NCI-H2171 treated with DMSO at 0.1 percent for 48 hours (cell line): ENCODE measurements at regions not wholly inside any gene's neighbourhood (a gene's known extent, or its start where the extent isn't known, plus 50 kb on each side); places are given as distances from the start of the nearest gene placed in this dataset.
A peak's percentile ranks its signal among the peaks of the same experiment; 100 is the strongest.

Experiments
- DNase-seq: peaks from one replicate; lab custom pipeline; 2025; lab: John Stamatoyannopoulos, UW

DNA sequence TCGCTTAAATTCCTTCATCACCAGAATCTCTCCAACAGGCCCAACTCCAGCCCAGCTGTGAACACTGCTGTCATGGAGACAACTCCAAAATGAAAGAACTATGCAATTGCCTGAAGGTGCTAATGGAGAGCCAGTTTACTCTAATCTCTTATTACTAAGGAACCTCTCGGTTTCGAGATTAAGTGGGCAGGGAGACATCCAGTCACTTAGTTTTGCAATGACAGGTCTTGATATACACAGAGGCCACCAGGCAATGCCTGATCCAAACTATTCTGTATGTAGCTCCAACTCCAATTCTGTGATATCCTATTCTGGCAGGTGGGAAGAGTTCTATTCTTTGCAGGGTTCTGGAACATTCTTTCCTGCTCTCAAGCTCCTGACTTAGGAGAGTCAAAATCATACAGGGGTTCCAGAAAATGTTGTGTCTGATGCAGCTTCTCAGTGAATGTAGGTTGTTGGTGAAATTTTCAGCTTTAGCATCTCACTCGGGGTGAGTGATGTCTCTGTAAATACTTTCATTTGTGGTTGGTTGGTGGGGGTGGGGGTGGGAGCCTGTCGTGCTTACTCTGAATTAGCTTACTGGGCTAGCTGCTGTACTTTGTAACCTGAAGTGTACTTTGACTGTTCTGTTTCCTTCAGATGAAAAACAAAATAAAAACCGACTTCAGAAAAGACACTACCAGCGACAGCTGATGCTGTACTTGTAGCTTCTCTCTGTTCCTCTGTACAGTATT lies 170.9 kb downstream of the PALM2AKAP2 start:
- DNase-seq = no peak

DNA sequence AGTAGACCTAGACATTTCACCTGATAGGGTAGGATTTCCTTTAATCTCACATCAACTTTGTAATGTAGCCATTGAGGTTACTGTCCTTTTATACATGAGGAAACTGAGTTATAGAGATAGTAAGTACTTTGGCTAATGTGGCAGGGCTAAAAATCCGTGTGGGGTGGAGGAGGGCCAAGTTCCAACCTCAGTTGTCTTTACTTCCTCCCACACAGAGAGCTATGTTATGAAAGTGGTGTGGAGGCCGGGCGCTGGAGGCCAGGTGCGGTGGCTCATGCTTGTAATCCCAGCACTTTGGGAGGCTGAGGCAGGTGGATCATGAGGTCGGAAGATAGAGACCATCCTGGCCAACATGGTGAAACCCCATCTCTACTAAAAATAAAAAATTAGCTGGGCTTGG lies 173.3 kb downstream of the PALM2AKAP2 start:
- no peak for DNase-seq

DNA sequence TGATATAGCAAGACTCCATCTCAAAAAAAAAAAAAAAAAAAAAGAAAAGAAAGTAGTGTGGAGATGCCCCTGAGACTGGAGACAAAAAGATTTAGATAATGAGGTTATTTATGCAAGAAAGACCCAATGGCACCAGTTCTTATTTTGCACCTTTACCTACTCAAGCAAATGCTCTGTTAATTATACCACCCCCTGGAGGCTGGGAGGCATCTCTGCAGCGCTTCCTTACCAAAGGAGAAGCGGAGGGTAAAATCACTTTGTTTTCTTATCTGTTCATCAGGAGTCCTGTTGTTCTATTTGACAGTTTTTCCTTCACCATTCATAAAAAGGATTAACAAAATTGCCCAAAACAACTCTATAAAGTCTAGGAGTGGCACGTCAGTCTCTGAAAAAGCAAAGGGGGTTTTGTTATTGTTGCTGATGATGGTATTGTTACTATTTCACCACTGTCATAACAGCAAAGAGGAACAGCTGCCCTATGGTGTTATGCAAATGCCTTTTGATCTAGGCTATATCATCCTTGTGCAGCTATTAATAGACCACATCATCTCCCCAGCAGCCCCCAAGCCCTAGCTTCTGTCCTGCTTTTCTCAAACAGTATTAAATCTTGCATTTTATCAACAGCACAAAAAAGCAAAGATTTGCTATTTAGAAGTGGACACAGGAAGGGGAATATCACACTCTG lies 174.0 kb downstream of the PALM2AKAP2 start:
- no peak for DNase-seq

DNA sequence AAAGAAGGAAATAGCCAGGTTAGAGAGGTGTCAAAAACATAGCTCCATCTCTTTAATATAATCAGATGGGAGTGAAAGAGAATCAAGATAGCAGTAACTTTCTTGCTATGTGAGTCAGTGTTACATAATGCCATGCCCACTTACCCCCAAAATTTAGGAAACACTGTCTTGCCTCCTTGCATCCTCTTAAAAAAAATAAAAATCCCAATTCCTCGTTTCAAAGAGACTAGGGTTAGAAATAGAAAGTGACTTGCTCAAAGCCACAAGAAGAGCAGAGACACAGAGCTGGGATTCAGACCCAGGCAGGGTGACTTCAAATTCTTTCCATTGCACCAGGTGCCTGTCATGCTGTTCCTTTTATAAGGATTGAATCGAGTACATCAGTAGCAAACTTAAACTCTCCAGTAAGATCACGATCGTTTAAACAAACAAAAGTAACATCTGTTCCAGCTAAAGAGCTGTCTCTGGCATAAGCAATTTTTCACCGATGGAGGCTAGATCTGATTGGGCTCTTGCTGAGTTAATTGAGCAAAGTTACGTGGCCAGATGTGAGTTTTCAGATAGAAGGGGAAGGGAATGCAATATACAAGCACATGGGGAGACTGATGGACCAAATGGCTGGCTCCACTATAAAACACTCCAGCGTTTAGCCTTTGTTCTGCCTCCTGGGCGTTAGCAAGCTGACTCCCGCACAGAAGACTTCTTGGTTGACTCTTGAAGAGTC lies 176.9 kb downstream of the PALM2AKAP2 start:
- peak; percentile 95 for DNase-seq

DNA sequence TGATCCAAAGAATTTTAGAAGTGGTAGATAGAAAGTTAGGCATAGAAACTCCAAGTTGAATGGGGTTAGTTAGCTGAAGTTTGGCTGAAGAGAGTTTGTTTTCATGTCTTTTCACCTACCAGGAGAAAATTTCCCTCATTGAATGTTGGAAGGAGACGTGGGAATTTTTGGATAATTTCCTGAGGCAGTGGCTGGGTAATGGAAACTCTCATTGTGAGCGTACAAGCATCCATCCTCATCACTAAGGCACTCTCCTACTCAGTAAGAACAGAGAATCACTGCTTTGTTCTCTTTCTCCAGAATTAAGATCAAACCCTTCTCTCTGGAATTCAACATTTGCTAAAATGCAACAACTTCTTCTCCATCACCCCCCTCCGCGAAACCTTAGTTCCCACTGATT lies 179.7 kb downstream of the PALM2AKAP2 start:
- no peak for DNase-seq

DNA sequence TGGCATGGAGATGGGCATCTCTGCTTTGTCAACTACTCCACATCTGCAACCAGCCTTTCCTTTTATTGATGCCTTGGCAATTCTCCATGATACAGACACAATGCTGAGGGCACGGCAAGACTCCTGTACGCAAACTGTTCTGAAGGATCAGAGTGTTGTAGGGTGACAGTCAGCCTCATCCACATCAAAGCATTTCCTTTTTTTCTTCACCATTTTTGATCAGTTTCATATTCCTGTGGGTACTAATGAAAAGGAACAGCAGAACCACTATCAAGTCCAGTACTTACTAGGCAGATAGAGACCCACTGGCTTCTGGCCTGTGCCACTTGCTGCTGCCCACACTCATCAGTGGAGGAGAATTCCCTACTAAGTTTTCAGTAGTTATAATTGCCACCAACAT lies 181.6 kb downstream of the PALM2AKAP2 start:
- no peak for DNase-seq

DNA sequence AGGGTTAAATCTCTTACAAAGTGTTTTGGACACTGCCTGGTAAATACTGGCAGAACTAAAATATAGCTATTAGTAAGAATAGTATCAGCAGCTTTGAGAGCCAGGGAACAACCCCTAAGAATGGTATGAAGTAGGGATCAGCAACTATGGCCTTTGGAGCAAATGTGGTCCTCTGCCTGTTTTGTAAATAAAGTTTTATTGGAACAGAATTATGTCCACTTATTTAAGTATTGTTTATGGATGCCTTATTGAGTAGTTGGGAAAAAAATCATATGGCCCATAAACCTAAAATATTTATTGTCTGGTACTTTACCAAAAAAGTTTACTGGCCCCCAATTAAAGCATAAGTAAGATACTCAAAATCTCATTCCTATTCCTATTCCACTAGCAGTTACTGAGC lies 182.2 kb downstream of the PALM2AKAP2 start:
- no peak for DNase-seq

DNA sequence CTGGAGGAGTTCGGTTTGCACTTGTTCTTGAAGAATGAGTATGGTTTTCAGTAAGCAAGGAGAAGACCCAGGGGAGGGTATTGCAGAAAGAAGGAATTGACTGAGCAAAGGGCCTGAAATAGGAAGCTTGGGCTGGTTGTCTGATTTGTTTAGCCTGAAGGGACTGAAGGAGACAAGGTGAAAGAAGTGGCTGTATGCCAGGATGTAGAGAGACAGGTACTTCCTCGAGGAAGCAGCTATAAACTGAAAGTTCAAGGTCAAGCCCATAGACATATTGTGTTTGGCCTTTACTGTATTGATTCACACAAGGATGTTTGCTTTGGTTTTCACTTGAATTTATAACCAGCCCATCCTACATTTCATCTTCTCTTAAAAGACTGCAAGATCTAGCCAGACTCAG lies 183.1 kb downstream of the PALM2AKAP2 start:
- DNase-seq = no peak

DNA sequence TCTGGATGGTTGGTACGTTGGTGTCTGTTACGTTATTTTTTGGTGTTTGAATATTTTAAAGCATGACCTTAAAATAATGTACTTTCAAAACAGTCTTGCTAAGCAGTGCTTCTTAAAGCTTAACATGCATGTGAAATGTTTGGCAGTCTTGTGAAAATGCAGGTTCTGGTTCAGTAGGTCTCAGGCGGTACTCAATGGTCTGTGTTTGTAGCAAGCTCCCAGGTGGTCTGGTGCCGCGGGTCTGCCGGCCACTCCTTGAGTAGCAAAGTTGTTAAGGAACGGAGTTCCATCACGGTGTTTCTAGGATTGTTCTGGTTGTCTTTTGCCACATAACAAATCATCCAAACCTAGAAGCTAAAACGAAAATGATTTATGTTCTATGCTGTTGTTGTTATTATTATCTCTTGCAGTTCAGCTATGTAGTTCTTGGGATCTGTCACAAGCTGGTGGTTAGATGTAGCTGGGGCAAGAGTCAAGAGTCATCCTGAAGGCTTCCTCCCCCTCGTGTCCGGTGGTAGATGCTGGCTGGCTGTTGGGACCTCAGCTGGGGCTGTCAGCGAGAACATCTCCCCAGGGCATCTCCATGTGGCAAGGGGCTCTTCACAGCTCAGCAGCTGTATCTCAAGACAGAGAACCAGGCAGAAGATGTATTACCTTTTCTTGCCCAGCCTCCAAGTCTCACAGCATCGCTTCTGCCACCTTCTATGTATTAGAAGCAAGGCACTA lies 186.8 kb downstream of the PALM2AKAP2 start:
- DNase-seq = no peak

DNA sequence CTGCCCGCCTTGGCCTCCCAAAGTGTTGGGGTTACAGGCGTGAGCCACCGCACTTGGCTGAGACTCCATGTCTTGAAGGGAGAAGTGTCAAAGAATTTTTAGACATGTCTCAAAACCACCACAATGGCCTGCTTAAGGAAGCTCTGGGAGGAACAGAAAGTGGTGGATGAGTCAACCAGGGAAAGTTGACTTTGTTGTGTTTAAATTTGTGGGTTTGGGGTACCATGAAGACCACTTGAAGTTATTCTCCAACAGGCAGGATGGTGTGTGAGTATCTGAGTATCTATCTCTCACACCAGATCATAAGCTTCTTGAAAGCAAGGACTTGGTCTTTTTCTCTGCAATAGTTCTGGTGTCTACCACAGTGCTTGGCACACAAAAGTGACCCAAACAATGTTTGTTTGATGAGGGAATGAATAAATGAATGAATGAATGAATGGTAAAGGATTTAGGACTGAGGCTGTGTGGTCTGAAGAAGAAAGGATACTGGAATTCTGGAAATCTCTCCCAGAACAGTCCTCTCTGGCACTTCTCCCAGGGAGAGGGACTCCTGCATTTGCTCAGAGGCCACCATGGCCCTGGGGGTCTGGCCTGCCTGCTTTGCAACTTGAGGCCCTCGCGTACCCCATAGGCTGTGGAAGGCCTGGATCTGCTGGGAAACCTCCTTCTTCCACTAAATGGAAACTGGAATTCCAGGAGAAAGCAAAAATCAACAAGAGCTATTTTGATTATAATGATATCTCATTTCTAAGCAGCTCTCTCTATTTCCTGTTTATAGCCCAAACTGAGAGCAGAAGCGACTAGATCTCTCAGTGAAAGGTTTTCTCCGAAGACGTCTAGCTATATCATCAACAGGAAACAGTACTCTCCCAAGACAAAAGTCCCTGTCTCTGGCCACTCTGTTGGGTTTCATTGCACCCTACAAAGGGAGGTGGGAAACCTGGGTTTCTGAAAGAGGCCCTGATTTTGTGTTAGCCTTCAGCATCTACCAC lies 187.9 kb downstream of the PALM2AKAP2 start:
- DNase-seq = no peak

DNA sequence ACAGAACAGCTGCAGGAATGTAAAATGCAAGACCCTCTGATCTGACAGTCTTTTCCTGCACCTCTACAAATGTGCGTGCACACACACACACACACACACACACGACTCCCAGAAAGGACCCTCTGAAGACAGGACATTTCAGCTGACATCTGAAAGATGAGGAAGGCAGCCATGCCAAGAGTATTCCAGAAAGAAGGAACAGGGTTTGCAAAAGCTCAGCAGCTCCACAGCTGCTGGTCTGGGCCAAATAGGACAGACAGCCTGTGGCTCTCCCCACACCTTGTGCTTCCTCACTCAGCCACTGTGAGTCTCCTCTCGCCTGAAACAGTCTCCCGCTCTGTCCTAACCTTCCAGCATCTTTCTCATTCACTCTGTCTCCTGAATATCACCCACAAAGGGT lies 189.0 kb downstream of the PALM2AKAP2 start:
- no peak for DNase-seq

DNA sequence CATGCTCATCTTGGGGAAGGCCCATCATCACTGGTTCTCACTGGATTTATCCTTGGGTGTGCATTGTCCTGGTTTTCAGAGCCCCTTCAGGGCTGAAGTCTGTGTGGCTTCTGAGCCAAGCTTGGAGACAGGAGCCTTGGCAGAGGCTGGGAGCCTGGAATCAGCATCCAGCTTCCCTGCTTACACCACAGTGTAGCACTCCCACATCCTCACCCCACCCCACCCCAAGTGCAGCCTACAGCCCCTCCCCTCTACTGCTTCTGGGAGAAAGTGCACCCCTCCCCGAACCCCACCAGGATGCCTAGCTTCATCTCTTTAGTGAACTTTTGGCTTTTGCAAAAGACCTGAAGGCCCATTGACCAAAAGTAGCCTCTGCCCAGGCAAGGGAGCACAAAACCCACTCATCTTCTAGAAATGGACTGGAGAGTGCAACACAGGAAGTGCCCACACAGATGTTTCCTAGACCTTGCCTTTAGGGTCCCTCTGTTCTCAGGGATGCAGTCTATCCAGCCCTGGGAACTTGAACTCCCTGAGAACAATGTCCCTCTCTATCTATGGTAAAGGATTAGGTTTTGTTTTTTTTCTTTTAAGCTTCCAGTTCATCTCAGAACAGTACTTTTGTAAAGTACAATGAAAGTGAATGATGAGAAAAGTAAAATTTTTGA lies 189.7 kb downstream of the PALM2AKAP2 start:
- DNase-seq = no peak

DNA sequence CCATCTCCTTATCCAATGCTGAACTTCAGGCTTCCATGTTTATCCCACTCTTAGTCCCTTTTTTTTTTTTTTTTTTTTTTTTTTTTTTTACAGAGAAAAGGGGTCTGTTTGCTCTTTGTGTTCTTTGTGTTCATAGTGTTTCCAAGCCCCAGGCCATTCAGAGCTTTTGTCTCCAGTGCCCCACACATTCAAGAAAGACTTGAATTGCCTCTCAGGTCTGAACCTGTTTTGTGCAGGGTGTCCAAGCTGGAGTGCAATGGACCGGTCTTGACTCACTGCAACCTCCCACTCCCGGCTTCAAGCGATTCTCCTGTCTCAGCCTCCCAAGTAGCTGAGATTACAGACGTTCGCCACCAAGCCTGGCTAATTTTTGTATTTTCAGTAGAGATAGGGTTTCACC lies 191.2 kb downstream of the PALM2AKAP2 start:
- no peak for DNase-seq

DNA sequence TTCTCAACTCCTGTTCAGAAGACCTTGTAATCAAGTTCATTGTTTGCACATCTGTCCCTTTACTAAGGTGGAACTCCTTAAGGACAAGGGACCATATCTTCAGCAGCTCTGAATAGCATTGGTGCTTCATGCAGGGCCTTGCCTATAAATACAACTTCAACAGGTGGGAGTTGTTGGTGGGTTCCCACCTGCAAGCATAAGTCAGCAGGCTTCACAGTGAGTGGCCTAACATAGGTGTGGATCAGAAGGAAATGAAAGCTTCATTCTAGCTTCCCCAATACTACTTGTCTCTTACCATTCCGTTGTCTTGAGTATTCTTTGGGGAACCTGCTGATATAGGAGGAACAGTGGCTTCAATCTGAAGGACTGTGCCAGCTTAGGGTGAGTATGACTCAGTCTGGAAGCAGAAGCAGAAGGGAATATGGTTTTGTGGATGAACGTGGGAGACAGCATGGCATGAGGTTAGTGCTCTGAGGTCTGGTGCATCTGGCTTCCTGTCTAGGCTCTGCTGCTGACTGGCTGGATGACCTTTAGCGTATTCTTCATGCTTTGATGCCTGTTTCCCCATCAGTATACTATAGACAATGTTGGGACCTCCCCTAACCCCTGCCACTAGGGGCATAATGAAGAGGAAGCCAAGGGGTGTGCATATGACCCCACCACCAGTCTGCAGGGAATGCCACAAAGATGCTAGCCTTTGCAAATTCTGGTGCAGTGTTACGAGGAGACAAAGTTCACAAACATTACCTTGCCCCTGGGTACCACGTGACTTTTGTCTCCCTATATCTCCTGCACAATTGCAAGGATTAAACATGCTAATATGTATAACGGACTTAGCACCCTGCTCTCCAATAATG lies 192.3 kb downstream of the PALM2AKAP2 start:
- no peak for DNase-seq

DNA sequence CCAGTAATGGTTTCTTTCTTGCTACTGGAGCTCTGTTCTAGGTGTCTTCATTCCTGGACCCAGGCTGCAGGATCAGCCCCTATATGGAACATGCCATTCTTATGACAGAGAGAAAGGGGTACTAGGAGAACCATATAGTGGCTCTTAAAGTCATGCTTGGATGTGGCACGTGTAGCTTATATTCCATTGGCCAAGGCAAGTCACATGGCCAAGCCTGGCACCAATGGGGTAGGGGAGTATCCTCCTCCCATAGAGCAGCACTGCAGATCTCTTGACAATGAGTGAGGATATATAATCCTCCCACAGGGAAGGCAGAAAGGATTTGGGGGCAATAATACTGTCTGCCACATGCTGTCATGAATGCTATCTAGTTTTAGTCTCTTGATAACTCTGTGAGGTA lies 193.3 kb downstream of the PALM2AKAP2 start:
- DNase-seq = peak; percentile 9

DNA sequence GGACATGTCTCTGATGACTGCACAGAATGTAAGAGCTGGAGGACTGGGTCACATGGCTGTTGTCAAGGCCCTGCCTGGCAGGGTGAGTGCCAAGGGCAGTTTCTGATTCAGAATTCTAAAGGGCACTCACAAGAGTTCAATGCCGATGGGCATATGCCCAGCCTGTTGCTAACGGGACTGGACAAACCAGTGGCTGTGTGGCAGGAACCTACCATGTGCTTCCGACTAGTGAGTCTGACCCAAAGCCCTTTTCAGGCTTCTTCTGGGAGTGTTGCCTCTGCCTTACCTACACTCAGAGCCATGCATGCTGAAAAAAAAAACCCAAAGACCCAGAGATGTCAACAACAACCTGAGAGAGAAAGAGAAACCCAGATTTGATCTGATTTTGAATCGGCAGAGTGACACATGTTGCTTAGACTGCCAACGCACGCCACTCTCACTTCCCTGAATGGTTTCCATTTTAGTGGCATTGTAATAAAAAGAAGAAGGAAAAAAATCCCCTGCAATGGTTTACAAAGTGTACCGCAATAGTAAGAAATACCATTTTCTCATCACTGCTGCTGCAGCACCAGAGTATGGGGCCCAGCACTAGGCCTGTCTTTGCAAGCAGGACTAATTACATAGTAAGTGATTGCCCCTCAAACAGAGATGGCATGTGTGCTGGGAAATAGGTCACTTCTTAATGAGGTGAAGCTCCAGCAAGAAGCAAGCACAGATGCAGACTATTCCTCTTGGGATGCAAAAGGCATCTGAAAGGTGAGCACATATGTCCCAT lies 194.3 kb downstream of the PALM2AKAP2 start:
- peak; percentile 64 for DNase-seq

DNA sequence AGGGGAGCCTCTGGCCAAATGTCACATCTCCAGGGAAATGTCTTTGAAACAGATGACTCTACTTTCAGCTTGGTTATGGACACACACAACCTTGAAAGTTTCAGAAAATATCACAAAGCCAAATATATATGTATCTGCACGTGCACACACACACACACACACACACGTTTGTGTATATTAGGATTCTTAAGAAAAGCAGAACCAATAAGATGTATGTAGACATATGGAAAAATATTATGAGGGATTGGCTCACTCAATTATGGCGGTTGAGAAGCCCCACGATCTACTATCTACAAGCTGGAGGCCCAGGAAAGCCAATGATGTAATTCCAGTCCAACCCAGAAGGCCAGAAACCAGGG lies 194.9 kb downstream of the PALM2AKAP2 start:
- DNase-seq = no peak

DNA sequence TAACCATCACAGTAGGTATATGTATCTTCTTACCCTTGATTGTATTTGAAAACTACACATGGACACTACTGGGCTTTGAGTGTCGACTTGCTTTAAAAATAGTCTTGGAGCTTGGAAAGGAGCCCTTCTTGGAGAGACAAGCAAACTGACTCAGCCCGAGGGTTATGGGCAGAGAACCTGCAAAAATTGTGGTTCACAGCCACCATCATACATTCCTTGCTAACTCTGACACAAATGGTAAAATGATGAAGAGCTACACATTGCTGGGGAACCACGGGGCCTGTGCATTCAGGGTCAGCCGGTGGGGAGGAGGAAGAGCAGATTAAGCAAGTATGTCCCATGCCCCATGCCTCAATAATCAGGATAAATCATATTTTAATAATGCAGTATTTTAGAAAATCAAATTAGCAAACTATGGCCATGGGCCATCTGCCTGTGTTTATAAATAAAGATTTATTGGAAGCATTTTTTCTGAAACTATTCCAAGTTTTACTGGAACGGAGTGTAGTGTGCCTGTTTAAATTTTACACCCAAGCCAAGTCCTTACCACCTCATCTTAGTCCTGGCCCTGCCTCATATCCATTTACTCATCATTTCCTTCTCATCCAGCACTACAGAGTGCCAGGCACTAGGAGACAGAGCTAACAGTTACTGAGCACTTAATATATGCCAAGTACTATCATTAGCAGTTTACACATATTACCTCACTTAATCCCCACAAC lies 195.7 kb downstream of the PALM2AKAP2 start:
- no peak for DNase-seq
